Calu3 (cell line): ENCODE measurements at regions not wholly inside any gene's neighbourhood (a gene's known extent, or its start where the extent isn't known, plus 50 kb on each side); places are given as distances from the start of the nearest gene placed in this dataset.

Source experiments
- BruUV-seq: library from RNA; stranded (reverse); fragments of 400-500 nt; replicated peaks from 2 replicates; lab custom pipeline; 2021; lab: Mats Ljungman, UMichigan
- CTCF ChIA-PET: fragments of 300-600 bp; sonication (Branson Sonifier 250); formaldehyde crosslinking; loops from one replicate; lab custom pipeline; 2022; ENCODE audit warnings: antibody characterized with exemption; lab: Charles Lee
- DNase-seq: peaks from one replicate; pipeline ENCODE4 v3.0.0; 2022
- H3K27ac Mint-ChIP-seq: one replicate; pipeline ENCODE4 v1.8.0; 2022; ENCODE audit warnings: mixed read lengths; ENCODE audit not compliant: unreplicated experiment
- H3K27me3 Mint-ChIP-seq: one replicate; pipeline ENCODE4 v1.8.0; 2022; ENCODE audit warnings: mixed read lengths; ENCODE audit not compliant: unreplicated experiment
- H3K36me3 Mint-ChIP-seq: one replicate; pipeline ENCODE4 v1.8.0; 2022; ENCODE audit warnings: mild to moderate bottlenecking, moderate library complexity, mixed read lengths; ENCODE audit not compliant: insufficient read depth, unreplicated experiment
- H3K4me1 Mint-ChIP-seq: one replicate; pipeline ENCODE4 v1.8.0; 2022; ENCODE audit warnings: mild to moderate bottlenecking, low read depth, mixed read lengths; ENCODE audit not compliant: unreplicated experiment
- H3K4me3 Mint-ChIP-seq: one replicate; pipeline ENCODE4 v1.8.0; 2022; ENCODE audit warnings: mild to moderate bottlenecking, low read depth, moderate library complexity, mixed read lengths; ENCODE audit not compliant: unreplicated experiment
- H3K9me3 Mint-ChIP-seq: one replicate; pipeline ENCODE4 v1.8.0; 2022; ENCODE audit warnings: low read depth, mixed read lengths; ENCODE audit not compliant: unreplicated experiment
- intact Hi-C: fragments of 100-400 bp; cut with micrococcal nuclease; formaldehyde crosslinking; loops from one replicate; pipeline ENCODE4 v1.10.0; 2022; ENCODE audit not compliant: unreplicated experiment
- TF ChIP-seq, protein P1 (sequence below): fragments of 200-600 bp; IDR thresholded peaks from one replicate; pipeline ENCODE4 v1.8.0; 2022; ENCODE audit warnings: antibody characterized with exemption; ENCODE audit not compliant: unreplicated experiment

DNA sequence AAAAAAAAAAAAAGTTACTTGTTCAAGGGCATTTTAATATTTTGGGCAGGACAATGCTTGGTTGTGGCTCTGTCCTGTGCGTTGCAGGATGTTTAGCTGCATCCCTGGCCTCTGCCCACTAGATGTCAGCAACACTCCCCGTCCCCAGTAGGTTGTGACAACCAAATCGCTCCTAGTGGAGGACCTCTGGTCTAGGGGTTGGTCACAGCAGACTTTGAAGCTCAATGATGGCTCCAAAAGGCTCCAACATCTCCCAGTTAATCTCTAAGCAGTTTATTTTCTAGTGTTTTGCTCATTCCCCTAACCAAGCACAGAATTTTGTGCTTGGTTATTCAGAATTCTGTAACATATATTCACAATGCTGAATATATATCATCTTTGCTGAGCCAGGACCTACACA is 67.0 kb downstream of the CHRNA1 start:
- H3K27me3 Mint-ChIP-seq = peaks cover 60% of the 10 kb centered on the region
- CTCF ChIA-PET = interaction anchor here (0.6 to 1.1 kb wide), 11 partner anchors 11 to 234 kb away, joined by 3 to 7 read pairs (median 4); no protein-coding TSS in a partner anchor
- H3K27ac Mint-ChIP-seq = no peak overlapping the region
- peak; percentile 66 for DNase-seq
- no peaks in the 10 kb centered on the region for H3K36me3 Mint-ChIP-seq
- no peaks in the 10 kb centered on the region for H3K9me3 Mint-ChIP-seq
- TF ChIP-seq, protein P1, sequence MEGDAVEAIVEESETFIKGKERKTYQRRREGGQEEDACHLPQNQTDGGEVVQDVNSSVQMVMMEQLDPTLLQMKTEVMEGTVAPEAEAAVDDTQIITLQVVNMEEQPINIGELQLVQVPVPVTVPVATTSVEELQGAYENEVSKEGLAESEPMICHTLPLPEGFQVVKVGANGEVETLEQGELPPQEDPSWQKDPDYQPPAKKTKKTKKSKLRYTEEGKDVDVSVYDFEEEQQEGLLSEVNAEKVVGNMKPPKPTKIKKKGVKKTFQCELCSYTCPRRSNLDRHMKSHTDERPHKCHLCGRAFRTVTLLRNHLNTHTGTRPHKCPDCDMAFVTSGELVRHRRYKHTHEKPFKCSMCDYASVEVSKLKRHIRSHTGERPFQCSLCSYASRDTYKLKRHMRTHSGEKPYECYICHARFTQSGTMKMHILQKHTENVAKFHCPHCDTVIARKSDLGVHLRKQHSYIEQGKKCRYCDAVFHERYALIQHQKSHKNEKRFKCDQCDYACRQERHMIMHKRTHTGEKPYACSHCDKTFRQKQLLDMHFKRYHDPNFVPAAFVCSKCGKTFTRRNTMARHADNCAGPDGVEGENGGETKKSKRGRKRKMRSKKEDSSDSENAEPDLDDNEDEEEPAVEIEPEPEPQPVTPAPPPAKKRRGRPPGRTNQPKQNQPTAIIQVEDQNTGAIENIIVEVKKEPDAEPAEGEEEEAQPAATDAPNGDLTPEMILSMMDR = peak; percentile 86
- no TSS peak for BruUV-seq
- intact Hi-C loops = no loop called here
- no peaks in the 10 kb centered on the region for H3K4me1 Mint-ChIP-seq
- no peak overlapping the region for H3K4me3 Mint-ChIP-seq

GRCh38 chr2:174694920-174695319 is 69.4 kb downstream of the CHRNA1 start:
- BruUV-seq = no TSS peak
- DNase-seq = no peak
- no peaks in the 10 kb centered on the region for H3K9me3 Mint-ChIP-seq
- H3K4me3 Mint-ChIP-seq = no peak overlapping the region
- CTCF ChIA-PET = no interaction called here
- TF ChIP-seq, protein P1 = no peak
- no peak overlapping the region for H3K27ac Mint-ChIP-seq
- intact Hi-C loops = no loop called here
- H3K4me1 Mint-ChIP-seq = peaks cover 9% of the 10 kb centered on the region
- H3K27me3 Mint-ChIP-seq = peaks cover 59% of the 10 kb centered on the region
- no peaks in the 10 kb centered on the region for H3K36me3 Mint-ChIP-seq

GRCh38 chr2:174694196-174694878 is 69.9 kb downstream of the CHRNA1 start:
- DNase-seq = no peak
- intact Hi-C loops = no loop called here
- CTCF ChIA-PET = no interaction called here

DNA sequence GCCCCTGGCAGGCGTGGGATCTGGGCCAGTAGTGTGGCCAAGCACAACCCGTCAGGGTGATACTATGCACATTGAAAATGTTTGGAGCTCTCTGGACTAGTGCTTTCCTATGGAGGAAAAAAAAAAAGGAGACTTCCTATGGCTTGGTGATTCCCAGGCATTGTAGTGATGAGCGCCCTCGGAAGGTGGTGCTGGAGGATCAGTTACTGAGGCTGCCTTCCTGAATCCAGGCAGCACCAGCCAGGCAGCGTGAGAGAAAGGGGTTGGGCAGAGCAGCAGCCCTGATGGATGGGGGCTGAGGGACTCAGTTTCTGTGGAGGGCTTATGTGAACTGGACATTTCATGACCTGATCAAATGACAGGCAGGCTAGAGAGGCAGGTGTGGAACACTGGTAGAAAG is 70.9 kb downstream of the CHRNA1 start:
- Mint-ChIP-seq H3K4me3 (no peak overlapping the region), H3K36me3 (no peaks in the 10 kb centered on the region), H3K27ac (no peak overlapping the region), H3K27me3 (peaks cover 72% of the 10 kb centered on the region), H3K4me1 (peaks cover 9% of the 10 kb centered on the region), H3K9me3 (no peaks in the 10 kb centered on the region)
- no peak for DNase-seq
- TF ChIP-seq, protein P1 = no peak
- BruUV-seq = no TSS peak
- intact Hi-C loops = no loop called here
- CTCF ChIA-PET = interaction anchor here (0.6 kb wide), 1 partner anchor 102 kb away, joined by 3 read pairs; no protein-coding TSS in a partner anchor

More at GRCh38 chr2:174694196-174694878, 69.9 kb downstream of the CHRNA1 start:
- TF ChIP-seq, protein P1 = no peak
- no peak overlapping the region for H3K4me3 Mint-ChIP-seq
- peaks cover 9% of the 10 kb centered on the region for H3K4me1 Mint-ChIP-seq
- no peak overlapping the region for H3K27ac Mint-ChIP-seq
- peaks cover 65% of the 10 kb centered on the region for H3K27me3 Mint-ChIP-seq
- H3K9me3 Mint-ChIP-seq = no peaks in the 10 kb centered on the region
- H3K36me3 Mint-ChIP-seq = no peaks in the 10 kb centered on the region
- BruUV-seq = no TSS peak
